Caco-2 (cell line): ENCODE measurements at regions not wholly inside any gene's neighbourhood (a gene's known extent, or its start where the extent isn't known, plus 50 kb on each side); places are given as distances from the start of the nearest gene placed in this dataset.

Source experiments
- BruUV-seq: library from RNA; stranded (reverse); fragments of 400-500 nt; replicated peaks from 2 replicates; lab custom pipeline; 2021; lab: Mats Ljungman, UMichigan
- CTCF ChIA-PET: fragments of 300-600 bp; sonication (Branson Sonifier 250); formaldehyde crosslinking; loops from one replicate; lab custom pipeline; 2022; ENCODE audit warnings: antibody characterized with exemption; lab: Charles Lee
- POLR2A ChIA-PET: fragments of 300-600 bp; sonication (Branson Sonifier 250); formaldehyde crosslinking; loops from one replicate; lab custom pipeline; 2022; ENCODE audit warnings: antibody characterized with exemption; lab: Charles Lee
- DNase-seq, 2 experiments: peaks; one replicate each; pipeline versions ENCODE4 v3.0.0 to v3.0.0-alpha.2; 2020 to 2022
- H3K27me3 ChIP-seq: replicated peaks from 2 replicates; pipeline ENCODE4 v1.6.0; 2011; ENCODE audit warnings: low read length; ENCODE audit not compliant: control insufficient read depth, insufficient read depth
- H3K36me3 ChIP-seq: 2 replicates; pipeline ENCODE4 v1.5.1; 2011; ENCODE audit warnings: low read length; ENCODE audit not compliant: control insufficient read depth, insufficient read depth
- H3K4me1 ChIP-seq: fragments of 250-450 bp; sonication (Bioruptor Pico); 2 replicates; pipeline ENCODE4 v1.5.1; 2020; ENCODE audit warnings: mild to moderate bottlenecking
- H3K4me3 ChIP-seq: 2 replicates; pipeline ENCODE4 v1.5.1; 2011; ENCODE audit warnings: low read depth, mild to moderate bottlenecking, control low read depth, low read length
- H3K9me3 ChIP-seq: fragments of 250-450 bp; sonication (Bioruptor Pico); 2 replicates; pipeline ENCODE4 v1.5.1; 2020; ENCODE audit warnings: mild to moderate bottlenecking, moderate library complexity
- H3K27ac Mint-ChIP-seq: one replicate; pipeline ENCODE4 v1.8.0; 2022; ENCODE audit warnings: mixed read lengths; ENCODE audit not compliant: unreplicated experiment
- H3K27me3 Mint-ChIP-seq: one replicate; pipeline ENCODE4 v1.8.0; 2022; ENCODE audit warnings: mixed read lengths; ENCODE audit not compliant: insufficient read depth, unreplicated experiment
- H3K36me3 Mint-ChIP-seq: one replicate; pipeline ENCODE4 v1.8.0; 2022; ENCODE audit warnings: mild to moderate bottlenecking, mixed read lengths; ENCODE audit not compliant: insufficient read depth, unreplicated experiment
- H3K4me1 Mint-ChIP-seq: one replicate; pipeline ENCODE4 v1.8.0; 2022; ENCODE audit warnings: low read depth, mixed read lengths; ENCODE audit not compliant: unreplicated experiment
- H3K4me3 Mint-ChIP-seq: one replicate; pipeline ENCODE4 v1.8.0; 2022; ENCODE audit warnings: mild to moderate bottlenecking, moderate library complexity, mixed read lengths; ENCODE audit not compliant: unreplicated experiment
- H3K9me3 Mint-ChIP-seq: one replicate; pipeline ENCODE4 v1.8.0; 2022; ENCODE audit warnings: mixed read lengths; ENCODE audit not compliant: unreplicated experiment
- CTCF ChIP-seq, 2 experiments: fragments of 200-600 bp in 1 of 2; IDR thresholded peaks; 1 replicate in 1 of 2; 2 replicates in 1 of 2; pipeline versions ENCODE4 v1.5.1 to v1.8.0; 2011 to 2022; ENCODE audit warnings: antibody characterized with exemption in 1 of 2, control low read depth in 1 of 2, inconsistent platforms in 1 of 2, low read depth in 1 of 2, low read length in 1 of 2, mild to moderate bottlenecking in 1 of 2, moderate library complexity in 1 of 2; ENCODE audit not compliant: insufficient read depth in 1 of 2, severe bottlenecking in 1 of 2, unreplicated experiment in 1 of 2
- intact Hi-C: fragments of 100-400 bp; cut with micrococcal nuclease; formaldehyde crosslinking; loops from one replicate; pipeline ENCODE4 v1.10.0; 2022; ENCODE audit not compliant: unreplicated experiment

- Mint-ChIP-seq H3K4me1 (no peaks in the 10 kb centered on the region), H3K9me3 (peaks cover 11% of the 10 kb centered on the region), H3K27me3 (peaks cover 6% of the 10 kb centered on the region), H3K4me3 (no peak overlapping the region), H3K36me3 (no peaks in the 10 kb centered on the region), H3K27ac (no peak overlapping the region)
- Histone ChIP-seq H3K27me3 (no peaks in the 10 kb centered on the region), H3K4me1 (no peaks in the 10 kb centered on the region), H3K36me3 (no peaks in the 10 kb centered on the region), H3K4me3 (no peak overlapping the region), H3K9me3 (peaks cover 9% of the 10 kb centered on the region; the same call in 1 of the 2 replicates)
- POLR2A ChIA-PET = no interaction called here
- CTCF ChIA-PET = no interaction called here
- no peak for TF ChIP-seq CTCF (IDR thresholded peaks at IDR 0.05; ENCODE audit: insufficient read depth in 1 of 2, low read depth in 1 of 2, low read length in 1 of 2, severe bottlenecking in 1 of 2, unreplicated experiment in 1 of 2)
- intact Hi-C loops = no loop called here
- no peak for DNase-seq
- no TSS peak for BruUV-seq
These were observed 235.1 kb upstream of the ADARB2 start for GRCh38 chr10:1972406-1972805.

GRCh38 chr10:1968257-1969033 is 231.1 kb upstream of the ADARB2 start:
- H3K36me3 ChIP-seq = no peaks in the 10 kb centered on the region
- Mint-ChIP-seq H3K4me1 (no peaks in the 10 kb centered on the region), H3K9me3 (peaks cover 11% of the 10 kb centered on the region), H3K36me3 (no peaks in the 10 kb centered on the region), H3K27ac (no peak overlapping the region), H3K4me3 (no peak overlapping the region), H3K27me3 (peaks cover 17% of the 10 kb centered on the region)
- no peak for DNase-seq
- no peaks in the 10 kb centered on the region for H3K4me1 ChIP-seq
- no peak for TF ChIP-seq CTCF (IDR thresholded peaks at IDR 0.05; ENCODE audit: insufficient read depth in 1 of 2, low read depth in 1 of 2, low read length in 1 of 2, severe bottlenecking in 1 of 2, unreplicated experiment in 1 of 2)
- CTCF ChIA-PET = no interaction called here
- H3K4me3 ChIP-seq = no peak overlapping the region
- POLR2A ChIA-PET = no interaction called here
- peaks cover 9% of the 10 kb centered on the region; the same call in 1 of the 2 replicates for H3K9me3 ChIP-seq
- intact Hi-C loops = no loop called here
- H3K27me3 ChIP-seq = no peaks in the 10 kb centered on the region
- no TSS peak for BruUV-seq

GRCh38 chr10:1966712-1967376 is 229.5 kb upstream of the ADARB2 start:
- no peak overlapping the region for H3K27ac Mint-ChIP-seq
- H3K4me3 ChIP-seq = no peak overlapping the region
- intact Hi-C loops = no loop called here

More at GRCh38 chr10:1966712-1967376, 229.5 kb upstream of the ADARB2 start:
- POLR2A ChIA-PET = no interaction called here
- TF ChIP-seq CTCF (IDR thresholded peaks at IDR 0.05; ENCODE audit: insufficient read depth in 1 of 2, low read depth in 1 of 2, low read length in 1 of 2, severe bottlenecking in 1 of 2, unreplicated experiment in 1 of 2) = no peak
- Histone ChIP-seq H3K27me3 (no peaks in the 10 kb centered on the region), H3K36me3 (no peaks in the 10 kb centered on the region), H3K4me1 (no peaks in the 10 kb centered on the region), H3K9me3 (no peaks in the 10 kb centered on the region)
- no peak overlapping the region for H3K4me3 Mint-ChIP-seq
- peaks cover under 1% of the 10 kb centered on the region for H3K9me3 Mint-ChIP-seq
- DNase-seq = no peak
- no peaks in the 10 kb centered on the region for H3K4me1 Mint-ChIP-seq
- H3K36me3 Mint-ChIP-seq = no peaks in the 10 kb centered on the region
- no TSS peak for BruUV-seq
- H3K27me3 Mint-ChIP-seq = peaks cover 17% of the 10 kb centered on the region
- CTCF ChIA-PET = no interaction called here
